GM23338 (cell line): ENCODE measurements at regions not wholly inside any gene's neighbourhood (a gene's known extent, or its start where the extent isn't known, plus 50 kb on each side); places are given as distances from the start of the nearest gene placed in this dataset.

Source experiments
- CTCF ChIP-seq, 2 experiments: fragments of 200-600 bp in 1 of 2; sonication (generic) in 1 of 2; conservative IDR thresholded peaks; 2 replicates each; pipeline versions ENCODE4 v1.5.1 to v1.6.1; 2016 to 2017; ENCODE audit warnings: antibody characterized with exemption in 2 of 2, low read depth in 2 of 2, mild to moderate bottlenecking in 2 of 2, moderate library complexity in 1 of 2
- EZH2 ChIP-seq: fragments of 200-600 bp; sonication (generic); IDR thresholded peaks from one replicate; pipeline ENCODE4 v1.8.0; 2017; ENCODE audit warnings: antibody characterized with exemption, mild to moderate bottlenecking, low read depth; ENCODE audit not compliant: unreplicated experiment
- JUNB ChIP-seq: IDR thresholded peaks from one replicate; pipeline ENCODE4 v1.6.1; 2016; ENCODE audit warnings: antibody characterized with exemption; ENCODE audit not compliant: unreplicated experiment
- NANOG ChIP-seq: IDR thresholded peaks from 2 replicates; pipeline ENCODE4 v1.6.1; 2016; ENCODE audit warnings: antibody characterized with exemption, borderline replicate concordance
- POLR2AphosphoS5 ChIP-seq: IDR thresholded peaks from 2 replicates; pipeline ENCODE4 v1.6.1; 2016; ENCODE audit warnings: antibody characterized with exemption, low read depth

GRCh38 chr2:54030806-54031205 lies 60.0 kb upstream of the PSME4 start:
- TF ChIP-seq CTCF (conservative IDR thresholded peaks at IDR 0.05; ENCODE audit: low read depth in 2 of 2) (no peak), EZH2 (no peak), POLR2AphosphoS5 (no peak), NANOG (no peak), JUNB (no peak)
